H1 (cell line): ENCODE measurements at regions not wholly inside any gene's neighbourhood (a gene's known extent, or its start where the extent isn't known, plus 50 kb on each side); places are given as distances from the start of the nearest gene placed in this dataset.

Source experiments
- CTCF ChIA-PET: fragments of 300-600 bp; sonication (Branson Sonifier 250); formaldehyde crosslinking; loops from one replicate; lab custom pipeline; 2021; ENCODE audit not compliant: partially characterized antibody; lab: Charles Lee
- POLR2A ChIA-PET: fragments of 300-600 bp; sonication (Branson Sonifier 250); formaldehyde crosslinking; loops from one replicate; lab custom pipeline; 2021; ENCODE audit warnings: inconsistent platforms; ENCODE audit not compliant: partially characterized antibody; lab: Charles Lee
- DNase-seq, 2 experiments: peaks; one replicate each; pipeline versions ENCODE4 v3.0.0 to v3.0.0-alpha.2; 2010 to 2022; ENCODE audit warnings: low spot score in 2 of 2, low read depth in 1 of 2, mixed read lengths in 1 of 2
- FAIRE-seq: peaks from 2 replicates; lab custom pipeline; 2011; peaks lifted over from hg19 to GRCh38; lab: Jason Lieb, UNC
- H2AFZ ChIP-seq: 2 replicates; pipeline ENCODE4 v1.8.1; 2012; ENCODE audit warnings: low read length, inconsistent platforms
- H2AK5ac ChIP-seq: 2 replicates; pipeline ENCODE4 v1.6.1; 2013; ENCODE audit warnings: low read depth, low read length
- H2BK120ac ChIP-seq: replicated peaks from 2 replicates; pipeline ENCODE3; 2013; ENCODE audit warnings: low read depth, low read length, inconsistent platforms
- H2BK12ac ChIP-seq: 2 replicates; pipeline ENCODE4 v1.6.1; 2013; ENCODE audit warnings: low read depth, low read length
- H2BK15ac ChIP-seq: 2 replicates; pipeline ENCODE4 v1.6.1; 2013; ENCODE audit warnings: low read length
- H2BK20ac ChIP-seq: 2 replicates; pipeline ENCODE4 v1.6.1; 2013; ENCODE audit warnings: low read length
- H2BK5ac ChIP-seq: 2 replicates; pipeline ENCODE4 v1.6.1; 2013; ENCODE audit warnings: low read depth, low read length
- H3K14ac ChIP-seq: 2 replicates; pipeline ENCODE4 v1.6.1; 2013; ENCODE audit warnings: inconsistent platforms; ENCODE audit not compliant: insufficient read length
- H3K18ac ChIP-seq: 2 replicates; pipeline ENCODE4 v1.6.1; 2013; ENCODE audit warnings: low read length; ENCODE audit errors: extremely low read depth
- H3K23ac ChIP-seq: 2 replicates; pipeline ENCODE4 v1.6.1; 2013; ENCODE audit warnings: inconsistent platforms; ENCODE audit not compliant: insufficient read length
- H3K23me2 ChIP-seq: 2 replicates; pipeline ENCODE4 v1.6.1; 2013; ENCODE audit warnings: low read depth, low read length
- H3K27ac ChIP-seq: 2 replicates; pipeline ENCODE4 v1.6.1; 2011; ENCODE audit warnings: low read depth, low read length, inconsistent platforms
- H3K27me3 ChIP-seq, 4 experiments: replicated peaks in 1 of 4; 1 replicate in 1 of 4; 2 replicates in 3 of 4; pipeline versions ENCODE4 v1.6.1 to v1.8.1; 2011 to 2013; ENCODE audit warnings: low read length in 3 of 4, mild to moderate bottlenecking in 3 of 4, inconsistent platforms in 2 of 4, mixed read lengths in 2 of 4, moderate library complexity in 1 of 4; ENCODE audit not compliant: control insufficient read depth in 3 of 4, insufficient read depth in 3 of 4; ENCODE audit errors: extremely low read depth in 1 of 4
- H3K36me3 ChIP-seq, 4 experiments: 2 replicates each; pipeline versions ENCODE4 v1.6.1 to v1.8.1; 2011 to 2013; ENCODE audit warnings: mild to moderate bottlenecking in 4 of 4, low read length in 3 of 4, moderate library complexity in 2 of 4, control low read depth in 1 of 4, inconsistent platforms in 1 of 4; ENCODE audit not compliant: insufficient read depth in 4 of 4, control insufficient read depth in 2 of 4
- H3K4ac ChIP-seq: replicated peaks from 2 replicates; pipeline ENCODE3; 2013; ENCODE audit warnings: low read length, low read depth, mixed read lengths, inconsistent platforms; ENCODE audit not compliant: insufficient read length
- H3K4me1 ChIP-seq, 4 experiments: replicated peaks in 1 of 4; 1 replicate in 1 of 4; 2 replicates in 3 of 4; pipeline versions ENCODE4 v1.6.1 to v1.8.1; 2011 to 2013; ENCODE audit warnings: low read length in 3 of 4, inconsistent platforms in 2 of 4, mixed read lengths in 1 of 4; ENCODE audit not compliant: insufficient read depth in 4 of 4, control insufficient read depth in 3 of 4
- H3K4me2 ChIP-seq, 2 experiments: 2 replicates each; pipeline versions ENCODE4 v1.6.1 to v1.8.1; 2011 to 2013; ENCODE audit warnings: low read depth in 2 of 2, low read length in 2 of 2, control low read depth in 1 of 2, inconsistent platforms in 1 of 2, mild to moderate bottlenecking in 1 of 2; ENCODE audit not compliant: insufficient read depth in 1 of 2
- H3K4me3 ChIP-seq, 4 experiments: fragments of 200-600, 300-600 bp in 1 of 4; sonication (generic), shearing (Covaris generic), sonication (Bioruptor Twin) in 1 of 4; 2 replicates each; pipeline versions ENCODE4 v1.5.1 to v1.8.1; 2011 to 2016; ENCODE audit warnings: low read length in 4 of 4, low read depth in 3 of 4, control low read depth in 2 of 4, inconsistent platforms in 2 of 4, mild to moderate bottlenecking in 2 of 4, mixed read lengths in 1 of 4, moderate library complexity in 1 of 4; ENCODE audit not compliant: insufficient read depth in 2 of 4; ENCODE audit errors: extremely low read depth in 1 of 4
- H3K56ac ChIP-seq: replicated peaks from 2 replicates; pipeline ENCODE3; 2013; ENCODE audit warnings: low read depth, mild to moderate bottlenecking, mixed read lengths, low read length, inconsistent platforms; ENCODE audit not compliant: insufficient read length
- H3K79me1 ChIP-seq: 2 replicates; pipeline ENCODE4 v1.6.1; 2013; ENCODE audit warnings: low read depth, low read length, control low read depth
- H3K79me2 ChIP-seq, 2 experiments: 2 replicates each; pipeline versions ENCODE4 v1.6.1 to v1.8.1; 2012 to 2013; ENCODE audit warnings: low read length in 2 of 2, mild to moderate bottlenecking in 2 of 2, inconsistent platforms in 1 of 2; ENCODE audit not compliant: insufficient read depth in 2 of 2, control insufficient read depth in 1 of 2
- H3K9ac ChIP-seq, 4 experiments: replicated peaks in 1 of 4; 1 replicate in 1 of 4; 2 replicates in 3 of 4; pipeline versions ENCODE4 v1.6.1 to v1.8.1; 2011 to 2013; ENCODE audit warnings: low read depth in 3 of 4, low read length in 3 of 4, control low read depth in 2 of 4, mild to moderate bottlenecking in 2 of 4, moderate library complexity in 2 of 4, inconsistent platforms in 1 of 4; ENCODE audit errors: extremely low read depth in 1 of 4
- H3K9me3 ChIP-seq, 2 experiments: 2 replicates each; pipeline versions ENCODE4 v1.6.1 to v1.8.1; 2012 to 2013; ENCODE audit warnings: mild to moderate bottlenecking in 2 of 2, moderate library complexity in 2 of 2, control low read depth in 1 of 2, inconsistent platforms in 1 of 2, low read depth in 1 of 2, low read length in 1 of 2, mixed read lengths in 1 of 2; ENCODE audit not compliant: insufficient read depth in 2 of 2
- H4K20me1 ChIP-seq, 2 experiments: replicated peaks in 1 of 2; 2 replicates each; pipeline versions ENCODE3 to v1.8.1; 2011 to 2013; ENCODE audit warnings: inconsistent platforms in 2 of 2, low read length in 2 of 2, mild to moderate bottlenecking in 1 of 2; ENCODE audit not compliant: insufficient read depth in 2 of 2, control insufficient read depth in 1 of 2
- H4K5ac ChIP-seq: 2 replicates; pipeline ENCODE4 v1.6.1; 2013; ENCODE audit warnings: low read length, low read depth, mixed read lengths, inconsistent platforms; ENCODE audit not compliant: insufficient read length
- H4K8ac ChIP-seq: 2 replicates; pipeline ENCODE4 v1.8.0; 2013; ENCODE audit warnings: mild to moderate bottlenecking, moderate library complexity, low read length, inconsistent platforms; ENCODE audit not compliant: insufficient read depth; ENCODE audit errors: extremely low read depth
- H4K91ac ChIP-seq: replicated peaks from 2 replicates; pipeline ENCODE3; 2013; ENCODE audit warnings: low read length, mixed read lengths, inconsistent platforms; ENCODE audit not compliant: insufficient read length
- BRCA1 ChIP-seq: IDR thresholded peaks from 2 replicates; pipeline ENCODE4 v1.6.1; 2012; ENCODE audit warnings: low read depth, low read length, improper control_type of control experiment
- PHF8 ChIP-seq: fragments of 200-600 bp; sonication (generic); conservative IDR thresholded peaks from 2 replicates; pipeline ENCODE4 v1.7.1; 2012; ENCODE audit warnings: low read depth, mild to moderate bottlenecking, inconsistent platforms, low read length, moderate library complexity
- RFX5 ChIP-seq: IDR thresholded peaks from 2 replicates; pipeline ENCODE4 v1.6.1; 2011; ENCODE audit warnings: low read depth, low read length, improper control_type of control experiment, borderline replicate concordance
- ZNF274 ChIP-seq: IDR thresholded peaks from 2 replicates; pipeline ENCODE4 v1.7.0; 2012; ENCODE audit warnings: low read length, borderline replicate concordance; ENCODE audit errors: extremely low read depth
- WGBS, 2 experiments: shearing (Covaris generic) in 1 of 2; methylation state at CpG; one replicate each; pipeline versions ENCODE4 v1.1.6 to v1.1.7; 2013 to 2015; ENCODE audit warnings: low lambda C conversion rate in 2 of 2, mixed read lengths in 2 of 2, inconsistent platforms in 1 of 2, low coverage in 1 of 2, missing lambda C conversion rate in 1 of 2; ENCODE audit not compliant: insufficient replicate concordance in 2 of 2, insufficient coverage in 1 of 2, insufficient read length in 1 of 2; ENCODE audit errors: extremely low coverage in 1 of 2, missing lambda C conversion rate in 1 of 2; 5-methylcytosine and 5-hydroxymethylcytosine counted together

- Histone ChIP-seq H2BK20ac (no peak overlapping the region), H3K9ac (no peak overlapping the region), H4K5ac (no peak overlapping the region), H3K27me3 (no peaks in the 10 kb centered on the region), H4K20me1 (no peaks in the 10 kb centered on the region), H3K56ac (no peak overlapping the region), H4K8ac (no peak overlapping the region), H3K4me3 (no peak overlapping the region), H3K18ac (no peak overlapping the region; the same call in 1 of the 2 replicates), H3K4me2 (no peak overlapping the region), H2BK12ac (no peak overlapping the region), H3K79me1 (no peaks in the 10 kb centered on the region), H3K9me3 (no peaks in the 10 kb centered on the region), H3K79me2 (no peaks in the 10 kb centered on the region), H3K4me1 (peaks cover 0 to 2% (median 0%) of the 10 kb centered on the region in 4 experiments; a peak in 2 of 7 replicates), H2AK5ac (no peak overlapping the region), H2AFZ (0 out of 2 replicates have a peak overlapping the region, but pooled peaks have one; percentile 6), H2BK15ac (no peak overlapping the region), H3K36me3 (no peaks in the 10 kb centered on the region), H2BK120ac (no peak overlapping the region), H3K27ac (no peak overlapping the region), H3K23ac (no peak overlapping the region), H3K14ac (no peak overlapping the region), H2BK5ac (no peak overlapping the region), H4K91ac (no peak overlapping the region), H3K4ac (no peak overlapping the region), H3K23me2 (no peaks in the 10 kb centered on the region)
- no peak for DNase-seq
- 74% methylated on average over 2 of the region's 2 CpGs; no CpG with 5 or more reads in 1 of the 2 experiments for WGBS, 2 experiments
- CTCF ChIA-PET = no interaction called here
- POLR2A ChIA-PET = no interaction called here
- FAIRE-seq = no peak
- TF ChIP-seq RFX5 (no peak), PHF8 (no peak), BRCA1 (no peak), ZNF274 (no peak)
These were observed 166.4 kb downstream of the TRIML1 start for GRCh38 chr4:188305690-188306089.
